A549 (cell line): ENCODE measurements at regions not wholly inside any gene's neighbourhood (a gene's known extent, or its start where the extent isn't known, plus 50 kb on each side); places are given as distances from the start of the nearest gene placed in this dataset.

Experiments
- ATAC-seq, 2 experiments: fragments of 200-7000 bp in 1 of 2; fragments of >200 bp in 1 of 2; cut with Nextera tagmentation in 1 of 2; cut with Tn5 transposase in 1 of 2; 3 replicates each; pipeline versions ENCODE4 v1.8.0 to v1.9.1; 2018 to 2020; ENCODE audit warnings: mild to moderate bottlenecking in 1 of 2, moderate library complexity in 1 of 2
- CTCF ChIA-PET: fragments of 300-600 bp; sonication (Branson Sonifier 250); formaldehyde crosslinking; extraction: SDS; loops from one replicate; lab custom pipeline; 2021; ENCODE audit warnings: antibody characterized with exemption, inconsistent platforms; lab: Yijun Ruan, JAX
- POLR2A ChIA-PET: fragments of 350-600 bp; formaldehyde crosslinking; extraction: SDS; loops from one replicate; lab custom pipeline; 2021; ENCODE audit warnings: antibody characterized with exemption, inconsistent platforms; lab: Yijun Ruan, JAX
- DNase-seq, 2 experiments: peaks; one replicate each; pipeline versions ENCODE4 v3.0.0 to v3.0.0-alpha.2; 2011 to 2016; ENCODE audit warnings: low read depth in 1 of 2, low spot score in 1 of 2
- FAIRE-seq: peaks from 2 replicates; lab custom pipeline; 2011; peaks lifted over from hg19 to GRCh38; lab: Jason Lieb, UNC
- H3K27ac ChIP-seq, 2 experiments: fragments of >200 bp; sonication (Bioruptor Twin); formaldehyde crosslinking; 3 replicates each; pipeline ENCODE4 v1.5.1; 2016 to 2017
- H3K4me1 ChIP-seq: fragments of >200 bp; sonication (Bioruptor Twin); formaldehyde crosslinking; 3 replicates; pipeline ENCODE4 v1.6.1; 2016
- H3K4me2 ChIP-seq: fragments of >200 bp; sonication (Bioruptor Twin); formaldehyde crosslinking; 3 replicates; pipeline ENCODE4 v1.6.1; 2016
- H3K4me3 ChIP-seq: fragments of >200 bp; sonication (Bioruptor Twin); formaldehyde crosslinking; 3 replicates; pipeline ENCODE4 v1.5.1; 2016
- H3K9me3 ChIP-seq: fragments of >200 bp; sonication (Bioruptor Twin); formaldehyde crosslinking; 3 replicates; pipeline ENCODE4 v1.6.1; 2016
- ATOH8 ChIP-seq: fragments of 250-450 bp; sonication (Bioruptor Pico); IDR thresholded peaks from 2 replicates; pipeline ENCODE4 v1.5.0; 2020; ENCODE audit warnings: low read depth, mild to moderate bottlenecking, moderate library complexity
- CHD4 ChIP-seq: fragments of 200-600 bp; sonication (generic); IDR thresholded peaks from 2 replicates; pipeline ENCODE4 v1.6.1; 2016; ENCODE audit warnings: antibody characterized with exemption, mild to moderate bottlenecking, borderline replicate concordance
- EHMT2 ChIP-seq: fragments of 200-600 bp; sonication (generic); IDR thresholded peaks from 2 replicates; pipeline ENCODE4 v1.6.1; 2016; ENCODE audit warnings: antibody characterized with exemption, low read depth, mild to moderate bottlenecking, moderate library complexity
- EP300 ChIP-seq, 2 experiments: fragments of >200 bp; sonication (Bioruptor Twin); formaldehyde crosslinking; IDR thresholded peaks; 2 replicates in 1 of 2; 3 replicates in 1 of 2; pipeline ENCODE4 v1.6.1; 2016 to 2017
- FOSB ChIP-seq: fragments of 250-450 bp; sonication (Bioruptor Pico); IDR thresholded peaks from 2 replicates; pipeline ENCODE4 v1.5.0; 2020; ENCODE audit warnings: mild to moderate bottlenecking, moderate library complexity
- FOSL2 ChIP-seq, 2 experiments: fragments of 450-650 bp in 1 of 2; fragments of >200 bp in 1 of 2; sonication (Bioruptor Twin) in 1 of 2; formaldehyde crosslinking; IDR thresholded peaks; 2 replicates each; pipeline versions ENCODE4 v1.5.0 to v1.6.1; 2016 to 2020; ENCODE audit warnings: mild to moderate bottlenecking in 1 of 2, moderate library complexity in 1 of 2
- HOXB13 ChIP-seq: fragments of 250-450 bp; sonication (Bioruptor Pico); IDR thresholded peaks from 2 replicates; pipeline ENCODE4 v1.5.0; 2020; ENCODE audit warnings: low read depth, mild to moderate bottlenecking, moderate library complexity
- KDM1A ChIP-seq: fragments of 200-600 bp; sonication (generic); IDR thresholded peaks from 2 replicates; pipeline ENCODE4 v1.6.1; 2016; ENCODE audit warnings: low read depth, mild to moderate bottlenecking
- KDM5A ChIP-seq: fragments of 200-600 bp; sonication (generic); IDR thresholded peaks from 2 replicates; pipeline ENCODE4 v1.6.1; 2016; ENCODE audit warnings: antibody characterized with exemption, mild to moderate bottlenecking
- MAFK ChIP-seq: fragments of 450-650 bp; IDR thresholded peaks from 2 replicates; pipeline ENCODE4 v1.6.1; 2014; ENCODE audit not compliant: partially characterized antibody
- NFE2L2 ChIP-seq: fragments of 150-350 bp; conservative IDR thresholded peaks from 2 replicates; pipeline ENCODE4 v1.6.1; 2014; ENCODE audit warnings: low read length
- NR3C1 ChIP-seq: fragments of >200 bp; sonication (Bioruptor Twin); formaldehyde crosslinking; IDR thresholded peaks from 3 replicates; pipeline ENCODE4 v1.6.1; 2017
- PHF8 ChIP-seq: fragments of 200-600 bp; sonication (generic); IDR thresholded peaks from 2 replicates; pipeline ENCODE4 v1.6.1; 2016; ENCODE audit warnings: low read depth, mild to moderate bottlenecking, antibody characterized with exemption, moderate library complexity, borderline replicate concordance
- POLR2A ChIP-seq: IDR thresholded peaks from 2 replicates; pipeline ENCODE4 v1.6.1; 2012; ENCODE audit warnings: mild to moderate bottlenecking, low read length
- RARB ChIP-seq: fragments of 250-450 bp; sonication (Bioruptor Pico); IDR thresholded peaks from 2 replicates; pipeline ENCODE4 v1.8.0; 2021; ENCODE audit warnings: mild to moderate bottlenecking, moderate library complexity
- RCOR1 ChIP-seq: fragments of 150-350 bp; IDR thresholded peaks from 2 replicates; pipeline ENCODE4 v1.6.1; 2014; ENCODE audit warnings: antibody characterized with exemption, low read length, low read depth
- REST ChIP-seq: fragments of 200-600 bp; sonication (generic); IDR thresholded peaks from 2 replicates; pipeline ENCODE4 v1.6.1; 2016; ENCODE audit warnings: antibody characterized with exemption, mild to moderate bottlenecking, moderate library complexity
- RFX5 ChIP-seq: fragments of 450-650 bp; IDR thresholded peaks from 2 replicates; pipeline ENCODE4 v1.7.1; 2014; ENCODE audit warnings: antibody characterized with exemption, mild to moderate bottlenecking, moderate library complexity
- RNF2 ChIP-seq: fragments of 200-600 bp; sonication (generic); IDR thresholded peaks from 2 replicates; pipeline ENCODE4 v1.6.1; 2016; ENCODE audit warnings: low read depth, mild to moderate bottlenecking, antibody characterized with exemption, moderate library complexity, borderline replicate concordance
- SMC3 ChIP-seq: fragments of >200 bp; sonication (Bioruptor Twin); formaldehyde crosslinking; IDR thresholded peaks from 3 replicates; pipeline ENCODE4 v1.6.1; 2018; ENCODE audit warnings: inconsistent platforms
- SREBF2 ChIP-seq: fragments of 450-650 bp; IDR thresholded peaks from 2 replicates; pipeline ENCODE4 v1.6.1; 2014; ENCODE audit warnings: mild to moderate bottlenecking, moderate library complexity
- TFCP2L1 ChIP-seq: fragments of 250-450 bp; sonication (Bioruptor Pico); IDR thresholded peaks from 2 replicates; pipeline ENCODE4 v1.5.0; 2021; ENCODE audit warnings: mild to moderate bottlenecking
- USF2 ChIP-seq: fragments of 450-650 bp; IDR thresholded peaks from 2 replicates; pipeline ENCODE4 v1.6.1; 2014; ENCODE audit warnings: antibody characterized with exemption
- ZFP36 ChIP-seq: fragments of 450-650 bp; IDR thresholded peaks from 2 replicates; pipeline ENCODE4 v1.6.1; 2014; ENCODE audit warnings: borderline replicate concordance; ENCODE audit not compliant: partially characterized antibody
- WGBS: methylation state at CpG from one replicate; pipeline ENCODE4 v1.1.6; 2017; ENCODE audit errors: missing lambda C conversion rate; 5-methylcytosine and 5-hydroxymethylcytosine counted together
- TF ChIP-seq, protein P1 (sequence below): IDR thresholded peaks from 2 replicates; pipeline ENCODE4 v1.6.1; 2012

GRCh38 chr1:209510063-209510462 is 73.5 kb upstream of the CAMK1G start:
- ATAC-seq: no peak
- Histone ChIP-seq H3K4me3 (no peak overlapping the region), H3K4me1 (no peaks in the 10 kb centered on the region), H3K27ac (no peak overlapping the region), H3K4me2 (no peak overlapping the region), H3K9me3 (no peaks in the 10 kb centered on the region)
- TF ChIP-seq RCOR1: no peak
- no peak for TF ChIP-seq RARB
- TF ChIP-seq ZFP36: no peak
- no peak for TF ChIP-seq MAFK
- no peak for TF ChIP-seq SMC3
- TF ChIP-seq REST: no peak
- no peak for TF ChIP-seq ATOH8 (CRISPR knock-in tag)
- TF ChIP-seq, protein P1, sequence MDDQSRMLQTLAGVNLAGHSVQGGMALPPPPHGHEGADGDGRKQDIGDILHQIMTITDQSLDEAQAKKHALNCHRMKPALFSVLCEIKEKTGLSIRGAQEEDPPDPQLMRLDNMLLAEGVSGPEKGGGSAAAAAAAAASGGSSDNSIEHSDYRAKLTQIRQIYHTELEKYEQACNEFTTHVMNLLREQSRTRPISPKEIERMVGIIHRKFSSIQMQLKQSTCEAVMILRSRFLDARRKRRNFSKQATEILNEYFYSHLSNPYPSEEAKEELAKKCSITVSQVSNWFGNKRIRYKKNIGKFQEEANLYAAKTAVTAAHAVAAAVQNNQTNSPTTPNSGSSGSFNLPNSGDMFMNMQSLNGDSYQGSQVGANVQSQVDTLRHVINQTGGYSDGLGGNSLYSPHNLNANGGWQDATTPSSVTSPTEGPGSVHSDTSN: no peak
- TF ChIP-seq FOSL2 (IDR thresholded peaks at IDR 0.05): no peak
- TF ChIP-seq FOSL2 (CRISPR knock-in tag; IDR thresholded peaks at IDR 0.05): no peak
- TF ChIP-seq KDM1A: no peak
- no peak for TF ChIP-seq RFX5
- no peak for TF ChIP-seq FOSB (CRISPR knock-in tag)
- TF ChIP-seq KDM5A: no peak
- no peak for TF ChIP-seq POLR2A
- no peak for TF ChIP-seq CHD4
- TF ChIP-seq SREBF2: no peak
- no peak for TF ChIP-seq TFCP2L1 (CRISPR knock-in tag)
- TF ChIP-seq EP300 (IDR thresholded peaks at IDR 0.05): no peak
- no peak for TF ChIP-seq EHMT2
- ChIA-PET POLR2A (no interaction called here), CTCF (interaction anchor here (0.6 to 2.0 kb wide), 4 partner anchors 9 to 75 kb away, joined by 3 to 9 read pairs (median 4); no protein-coding TSS in a partner anchor)
- no peak for DNase-seq
- FAIRE-seq: no peak
- WGBS: 56% methylated on average over 4 of the region's 4 CpGs

DNA sequence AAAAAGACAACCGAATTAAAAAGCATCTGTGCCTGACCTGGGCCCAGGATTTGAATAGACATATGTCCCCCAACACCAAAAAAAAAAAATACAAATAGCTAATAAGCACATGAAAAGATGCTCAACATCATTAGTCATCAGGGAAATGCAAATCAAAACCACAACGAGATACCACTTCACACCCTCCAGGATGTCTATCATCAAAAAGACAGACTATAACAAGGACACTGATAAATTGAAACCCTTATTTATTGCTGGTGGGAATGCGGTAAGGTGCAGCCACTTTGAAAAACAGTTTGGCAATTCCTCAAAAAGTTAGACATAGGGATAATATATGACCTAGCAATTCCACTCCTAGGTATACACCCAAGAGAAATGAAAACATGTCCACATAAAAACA is 72.3 kb upstream of the CAMK1G start:
- Histone ChIP-seq H3K4me1 (no peaks in the 10 kb centered on the region), H3K4me2 (no peak overlapping the region), H3K4me3 (no peak overlapping the region), H3K27ac (no peak overlapping the region), H3K9me3 (no peaks in the 10 kb centered on the region)
- POLR2A ChIA-PET: no interaction called here
- CTCF ChIA-PET: interaction anchor here (1.0 to 2.0 kb wide), 2 partner anchors 55 to 309 kb away, joined by 3 to 6 read pairs; no protein-coding TSS in a partner anchor
- DNase-seq (no peak), FAIRE-seq (no peak), ATAC-seq (no peak)
- WGBS: 32% methylated on average over 3 of the region's 3 CpGs
- TF ChIP-seq EHMT2 (no peak), NFE2L2 (no peak), USF2 (no peak), RNF2 (no peak), FOSL2 (IDR thresholded peaks at IDR 0.05) (no peak), FOSL2 (CRISPR knock-in tag; IDR thresholded peaks at IDR 0.05) (no peak), ZFP36 (no peak), REST (no peak), ATOH8 (CRISPR knock-in tag) (no peak), PHF8 (no peak), POLR2A (no peak), HOXB13 (CRISPR knock-in tag) (no peak), NR3C1 (no peak), EP300 (IDR thresholded peaks at IDR 0.05) (no peak)
